Astrocyte (in vitro differentiated cells and primary cell): ENCODE measurements at regions not wholly inside any gene's neighbourhood (a gene's known extent, or its start where the extent isn't known, plus 50 kb on each side); places are given as distances from the start of the nearest gene placed in this dataset.

Experiments
- DNase-seq: peaks from one replicate; pipeline ENCODE4 v3.0.0-alpha.2; 2010; ENCODE audit warnings: low read depth
- FAIRE-seq: peaks from 2 replicates; lab custom pipeline; 2011; peaks lifted over from hg19 to GRCh38; lab: Jason Lieb, UNC
- H2AFZ ChIP-seq: 2 replicates; pipeline ENCODE4 v1.6.0; 2012; ENCODE audit warnings: low read depth, low read length, inconsistent platforms
- H3K27ac ChIP-seq: 2 replicates; pipeline ENCODE4 v1.5.1; 2011; ENCODE audit warnings: low read depth, low read length, inconsistent platforms
- H3K27me3 ChIP-seq: 2 replicates; pipeline ENCODE4 v1.6.0; 2011; ENCODE audit warnings: low read length, inconsistent platforms; ENCODE audit not compliant: insufficient read depth
- H3K36me3 ChIP-seq: 2 replicates; pipeline ENCODE4 v1.5.1; 2011; ENCODE audit warnings: low read length, inconsistent platforms; ENCODE audit not compliant: insufficient read depth
- H3K4me1 ChIP-seq: 2 replicates; pipeline ENCODE4 v1.5.1; 2011; ENCODE audit warnings: low read length, inconsistent platforms; ENCODE audit not compliant: insufficient read depth
- H3K4me2 ChIP-seq: 2 replicates; pipeline ENCODE4 v1.6.0; 2012; ENCODE audit warnings: low read length, inconsistent platforms
- H3K4me3 ChIP-seq: 2 replicates; pipeline ENCODE4 v1.5.1; 2011; ENCODE audit warnings: low read depth, mild to moderate bottlenecking, low read length, inconsistent platforms; ENCODE audit not compliant: insufficient read depth
- H3K79me2 ChIP-seq: 2 replicates; pipeline ENCODE4 v1.6.0; 2012; ENCODE audit warnings: mild to moderate bottlenecking, low read length, inconsistent platforms; ENCODE audit not compliant: insufficient read depth
- H3K9ac ChIP-seq: 2 replicates; pipeline ENCODE4 v1.6.0; 2012; ENCODE audit warnings: mild to moderate bottlenecking, low read length, inconsistent platforms
- H3K9me3 ChIP-seq: 2 replicates; pipeline ENCODE4 v1.5.1; 2012; ENCODE audit warnings: low read depth, mild to moderate bottlenecking, low read length, inconsistent platforms; ENCODE audit not compliant: insufficient read depth
- H4K20me1 ChIP-seq: 2 replicates; pipeline ENCODE4 v1.6.0; 2012; ENCODE audit warnings: low read length, inconsistent platforms; ENCODE audit not compliant: insufficient read depth
- H3K27ac Mint-ChIP-seq: one replicate; pipeline ENCODE4 v1.8.0; 2021; ENCODE audit warnings: mild to moderate bottlenecking, mixed read lengths; ENCODE audit not compliant: unreplicated experiment
- H3K27me3 Mint-ChIP-seq: one replicate; pipeline ENCODE4 v1.8.0; 2021; ENCODE audit warnings: low read depth, mixed read lengths; ENCODE audit not compliant: unreplicated experiment
- H3K36me3 Mint-ChIP-seq: one replicate; pipeline ENCODE4 v1.8.0; 2021; ENCODE audit warnings: low read depth, mixed read lengths; ENCODE audit not compliant: unreplicated experiment
- H3K4me1 Mint-ChIP-seq: one replicate; pipeline ENCODE4 v1.8.0; 2021; ENCODE audit warnings: low read depth, mixed read lengths; ENCODE audit not compliant: unreplicated experiment
- H3K4me3 Mint-ChIP-seq: one replicate; pipeline ENCODE4 v1.8.0; 2021; ENCODE audit warnings: mild to moderate bottlenecking, moderate library complexity, mixed read lengths; ENCODE audit not compliant: unreplicated experiment
- H3K9me3 Mint-ChIP-seq: one replicate; pipeline ENCODE4 v1.8.0; 2021; ENCODE audit warnings: mild to moderate bottlenecking, mixed read lengths; ENCODE audit not compliant: unreplicated experiment
- CTCF ChIP-seq: IDR thresholded peaks from 2 replicates; pipeline ENCODE4 v1.5.1; 2011; ENCODE audit warnings: low read depth, mild to moderate bottlenecking, inconsistent platforms, low read length, moderate library complexity; ENCODE audit not compliant: insufficient read depth
- EZH2 ChIP-seq: IDR thresholded peaks from 2 replicates; pipeline ENCODE4 v1.6.1; 2012; ENCODE audit warnings: mild to moderate bottlenecking, low read length, inconsistent platforms; ENCODE audit not compliant: insufficient read depth

GRCh38 chr20:40481337-40481736 is 207.7 kb downstream of the MAFB start:
- no peaks in the 10 kb centered on the region for H4K20me1 ChIP-seq
- no peak overlapping the region for H3K27ac ChIP-seq
- H3K9me3 ChIP-seq, result no peaks in the 10 kb centered on the region
- TF ChIP-seq EZH2, result no peak
- TF ChIP-seq CTCF, result no peak
- FAIRE-seq, result no peak
- no peak overlapping the region for H3K4me3 ChIP-seq
- H3K9me3 Mint-ChIP-seq, result peaks cover 4% of the 10 kb centered on the region
- no peaks in the 10 kb centered on the region for H3K36me3 ChIP-seq
- peaks cover 9% of the 10 kb centered on the region for H3K27me3 Mint-ChIP-seq
- H3K36me3 Mint-ChIP-seq, result no peaks in the 10 kb centered on the region
- no peaks in the 10 kb centered on the region for H3K4me1 ChIP-seq
- H3K4me2 ChIP-seq, result no peak overlapping the region
- H3K27ac Mint-ChIP-seq, result no peak overlapping the region
- no peaks in the 10 kb centered on the region for H3K27me3 ChIP-seq
- no peak overlapping the region for H3K9ac ChIP-seq
- no peaks in the 10 kb centered on the region for H3K79me2 ChIP-seq
- DNase-seq, result no peak
- H3K4me1 Mint-ChIP-seq, result no peaks in the 10 kb centered on the region
- H2AFZ ChIP-seq, result no peak overlapping the region
- no peak overlapping the region for H3K4me3 Mint-ChIP-seq

- Histone ChIP-seq H3K9me3 (no peaks in the 10 kb centered on the region), H3K4me3 (no peak overlapping the region), H3K4me2 (no peak overlapping the region), H3K4me1 (no peaks in the 10 kb centered on the region), H4K20me1 (no peaks in the 10 kb centered on the region), H3K27ac (no peak overlapping the region), H3K36me3 (no peaks in the 10 kb centered on the region), H2AFZ (no peak overlapping the region), H3K27me3 (no peaks in the 10 kb centered on the region), H3K9ac (no peak overlapping the region), H3K79me2 (no peaks in the 10 kb centered on the region)
- Mint-ChIP-seq H3K36me3 (no peaks in the 10 kb centered on the region), H3K4me1 (no peaks in the 10 kb centered on the region), H3K9me3 (peaks cover 4% of the 10 kb centered on the region), H3K27me3 (peaks cover 26% of the 10 kb centered on the region), H3K27ac (no peak overlapping the region), H3K4me3 (no peak overlapping the region)
- FAIRE-seq (no peak), DNase-seq (no peak)
- no peak for TF ChIP-seq CTCF
- no peak for TF ChIP-seq EZH2
Observed at GRCh38 chr20:40477805-40478204, 211.2 kb downstream of the MAFB start.

GRCh38 chr20:40476461-40476860 is 212.6 kb downstream of the MAFB start:
- no peak overlapping the region for H3K27ac Mint-ChIP-seq
- no peaks in the 10 kb centered on the region for H3K36me3 Mint-ChIP-seq
- Histone ChIP-seq H2AFZ (no peak overlapping the region), H3K36me3 (no peaks in the 10 kb centered on the region), H3K79me2 (no peaks in the 10 kb centered on the region), H3K27ac (no peak overlapping the region), H3K4me2 (no peak overlapping the region), H4K20me1 (no peaks in the 10 kb centered on the region), H3K27me3 (no peaks in the 10 kb centered on the region), H3K4me1 (no peaks in the 10 kb centered on the region), H3K9me3 (no peaks in the 10 kb centered on the region), H3K4me3 (no peak overlapping the region), H3K9ac (no peak overlapping the region)
- DNase-seq, result no peak
- H3K4me3 Mint-ChIP-seq, result no peak overlapping the region
- no peak for FAIRE-seq
- TF ChIP-seq EZH2, result no peak
- TF ChIP-seq CTCF, result no peak
- peaks cover 31% of the 10 kb centered on the region for H3K27me3 Mint-ChIP-seq
- no peaks in the 10 kb centered on the region for H3K4me1 Mint-ChIP-seq
- peaks cover 4% of the 10 kb centered on the region for H3K9me3 Mint-ChIP-seq
